ENCODE measurements at regions not wholly inside any gene's neighbourhood (a gene's known extent, or its start where the extent isn't known, plus 50 kb on each side); places are given as distances from the start of the nearest gene placed in this dataset.

DNA sequence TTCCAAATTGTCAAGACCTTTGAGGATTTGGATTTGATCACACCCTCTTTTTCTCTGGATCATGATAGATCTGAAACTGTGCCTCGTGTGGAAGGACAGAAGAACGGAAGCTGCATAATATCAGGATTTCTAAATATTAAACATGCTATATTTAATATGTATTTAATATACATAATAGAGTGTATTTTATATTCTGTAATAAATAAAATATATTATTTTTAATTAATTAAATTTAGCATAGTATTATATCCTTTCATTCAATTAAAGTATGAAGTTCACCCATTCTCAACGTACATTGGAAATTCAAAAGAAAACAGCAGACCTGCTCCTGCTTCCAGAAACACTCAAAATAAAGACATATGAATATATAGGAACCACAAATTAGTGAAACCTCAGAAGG, 70.6 kb upstream of the GLIS3 start:
- H3K4me2 ChIP-seq (ENCODE audit: low read length) = no peak overlapping the region
- H3K27ac ChIP-seq (ENCODE audit: low read length) = no peak overlapping the region
- no peaks in the 10 kb centered on the region for H4K20me1 ChIP-seq (ENCODE audit: insufficient read depth)
- H3K9me2 ChIP-seq (ENCODE audit: insufficient read depth, low read length) = no peaks in the 10 kb centered on the region
- H3K9ac ChIP-seq (ENCODE audit: low read length) = no peak overlapping the region
- H3K9me3 ChIP-seq (ENCODE audit: low read length) = no peaks in the 10 kb centered on the region
- no peaks in the 10 kb centered on the region for H3K79me2 ChIP-seq (replicated peaks; ENCODE audit: insufficient read depth, low read length)
- TF ChIP-seq EZH2 (IDR thresholded peaks at IDR 0.05; ENCODE audit: borderline replicate concordance, insufficient read depth, low read length, poor library complexity, severe bottlenecking) (no peak), MXI1 (conservative IDR thresholded peaks at IDR 0.05; ENCODE audit: poor library complexity, severe bottlenecking) (no peak), EP300 (conservative IDR thresholded peaks at IDR 0.05; ENCODE audit: poor library complexity, severe bottlenecking) (no peak), RAD21 (conservative IDR thresholded peaks at IDR 0.05) (no peak), TAF1 (IDR thresholded peaks at IDR 0.05; ENCODE audit: low read depth) (no peak), POLR2AphosphoS5 (IDR thresholded peaks at IDR 0.05) (no peak), SMC3 (conservative IDR thresholded peaks at IDR 0.05; ENCODE audit: poor library complexity) (no peak)
- TF ChIP-seq, protein P1, sequence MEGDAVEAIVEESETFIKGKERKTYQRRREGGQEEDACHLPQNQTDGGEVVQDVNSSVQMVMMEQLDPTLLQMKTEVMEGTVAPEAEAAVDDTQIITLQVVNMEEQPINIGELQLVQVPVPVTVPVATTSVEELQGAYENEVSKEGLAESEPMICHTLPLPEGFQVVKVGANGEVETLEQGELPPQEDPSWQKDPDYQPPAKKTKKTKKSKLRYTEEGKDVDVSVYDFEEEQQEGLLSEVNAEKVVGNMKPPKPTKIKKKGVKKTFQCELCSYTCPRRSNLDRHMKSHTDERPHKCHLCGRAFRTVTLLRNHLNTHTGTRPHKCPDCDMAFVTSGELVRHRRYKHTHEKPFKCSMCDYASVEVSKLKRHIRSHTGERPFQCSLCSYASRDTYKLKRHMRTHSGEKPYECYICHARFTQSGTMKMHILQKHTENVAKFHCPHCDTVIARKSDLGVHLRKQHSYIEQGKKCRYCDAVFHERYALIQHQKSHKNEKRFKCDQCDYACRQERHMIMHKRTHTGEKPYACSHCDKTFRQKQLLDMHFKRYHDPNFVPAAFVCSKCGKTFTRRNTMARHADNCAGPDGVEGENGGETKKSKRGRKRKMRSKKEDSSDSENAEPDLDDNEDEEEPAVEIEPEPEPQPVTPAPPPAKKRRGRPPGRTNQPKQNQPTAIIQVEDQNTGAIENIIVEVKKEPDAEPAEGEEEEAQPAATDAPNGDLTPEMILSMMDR (IDR thresholded peaks at IDR 0.05; ENCODE audit: poor library complexity, severe bottlenecking) = no peak
- TF ChIP-seq, protein P2, sequence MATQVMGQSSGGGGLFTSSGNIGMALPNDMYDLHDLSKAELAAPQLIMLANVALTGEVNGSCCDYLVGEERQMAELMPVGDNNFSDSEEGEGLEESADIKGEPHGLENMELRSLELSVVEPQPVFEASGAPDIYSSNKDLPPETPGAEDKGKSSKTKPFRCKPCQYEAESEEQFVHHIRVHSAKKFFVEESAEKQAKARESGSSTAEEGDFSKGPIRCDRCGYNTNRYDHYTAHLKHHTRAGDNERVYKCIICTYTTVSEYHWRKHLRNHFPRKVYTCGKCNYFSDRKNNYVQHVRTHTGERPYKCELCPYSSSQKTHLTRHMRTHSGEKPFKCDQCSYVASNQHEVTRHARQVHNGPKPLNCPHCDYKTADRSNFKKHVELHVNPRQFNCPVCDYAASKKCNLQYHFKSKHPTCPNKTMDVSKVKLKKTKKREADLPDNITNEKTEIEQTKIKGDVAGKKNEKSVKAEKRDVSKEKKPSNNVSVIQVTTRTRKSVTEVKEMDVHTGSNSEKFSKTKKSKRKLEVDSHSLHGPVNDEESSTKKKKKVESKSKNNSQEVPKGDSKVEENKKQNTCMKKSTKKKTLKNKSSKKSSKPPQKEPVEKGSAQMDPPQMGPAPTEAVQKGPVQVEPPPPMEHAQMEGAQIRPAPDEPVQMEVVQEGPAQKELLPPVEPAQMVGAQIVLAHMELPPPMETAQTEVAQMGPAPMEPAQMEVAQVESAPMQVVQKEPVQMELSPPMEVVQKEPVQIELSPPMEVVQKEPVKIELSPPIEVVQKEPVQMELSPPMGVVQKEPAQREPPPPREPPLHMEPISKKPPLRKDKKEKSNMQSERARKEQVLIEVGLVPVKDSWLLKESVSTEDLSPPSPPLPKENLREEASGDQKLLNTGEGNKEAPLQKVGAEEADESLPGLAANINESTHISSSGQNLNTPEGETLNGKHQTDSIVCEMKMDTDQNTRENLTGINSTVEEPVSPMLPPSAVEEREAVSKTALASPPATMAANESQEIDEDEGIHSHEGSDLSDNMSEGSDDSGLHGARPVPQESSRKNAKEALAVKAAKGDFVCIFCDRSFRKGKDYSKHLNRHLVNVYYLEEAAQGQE (IDR thresholded peaks at IDR 0.05; ENCODE audit: borderline replicate concordance) = no peak
- no peaks in the 10 kb centered on the region for H3K36me3 ChIP-seq (ENCODE audit: insufficient read depth, low read length)
- H3K4me3 ChIP-seq (ENCODE audit: low read length) = no peak overlapping the region
- no peak overlapping the region for H2AFZ ChIP-seq (ENCODE audit: low read depth, low read length)
- H3F3A ChIP-seq (ENCODE audit: insufficient read depth, low read length, poor library complexity, severe bottlenecking) = no peaks in the 10 kb centered on the region
- no peaks in the 10 kb centered on the region for H3K27me3 ChIP-seq (ENCODE audit: insufficient read depth, low read depth, low read length)

DNA sequence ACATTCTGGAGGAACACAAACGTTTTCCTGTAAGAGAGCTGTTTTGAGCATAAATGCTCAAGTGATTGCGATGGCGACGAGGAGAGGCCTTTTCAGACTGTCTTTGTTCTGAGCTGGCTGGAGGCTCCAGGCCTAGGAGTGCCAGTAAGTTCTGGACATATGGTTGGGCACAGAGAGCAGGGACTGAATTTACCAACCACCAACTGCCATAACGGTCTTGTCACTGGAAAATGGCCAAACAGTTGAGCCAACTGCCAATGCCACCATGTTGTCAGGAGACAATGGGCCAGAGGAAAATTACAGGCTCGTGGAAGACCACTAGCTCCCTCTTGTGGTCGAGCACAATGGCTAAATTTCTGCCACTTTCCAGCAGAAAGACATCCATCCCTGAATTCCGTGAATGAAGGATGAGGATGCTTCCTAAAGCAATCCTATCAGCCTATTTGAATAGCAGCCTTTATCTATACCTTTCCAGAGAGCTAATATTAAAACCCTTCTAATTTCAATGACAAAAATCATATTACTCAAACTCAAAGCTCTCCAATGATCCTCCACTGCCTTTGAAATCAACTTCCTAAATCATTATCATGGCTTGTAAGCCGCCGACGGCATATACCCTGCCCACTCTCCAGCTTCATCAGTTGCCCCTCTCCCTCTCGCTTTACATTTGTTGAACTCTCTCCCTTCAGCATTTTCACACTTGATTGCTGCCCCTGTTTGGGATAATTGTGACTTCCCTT, 66.9 kb upstream of the GLIS3 start:
- no peaks in the 10 kb centered on the region for H3K9me2 ChIP-seq (ENCODE audit: insufficient read depth, low read length)
- H3K4me3 ChIP-seq (ENCODE audit: low read length) = no peak overlapping the region
- no peaks in the 10 kb centered on the region for H3F3A ChIP-seq (ENCODE audit: insufficient read depth, low read length, poor library complexity, severe bottlenecking)
- no peaks in the 10 kb centered on the region for H3K27me3 ChIP-seq (ENCODE audit: insufficient read depth, low read depth, low read length)
- H4K20me1 ChIP-seq (ENCODE audit: insufficient read depth) = no peaks in the 10 kb centered on the region
- H3K9me3 ChIP-seq (ENCODE audit: low read length) = no peaks in the 10 kb centered on the region
- TF ChIP-seq, protein P1 (IDR thresholded peaks at IDR 0.05; ENCODE audit: poor library complexity, severe bottlenecking) = peak; percentile 40
- peak; percentile 50 for TF ChIP-seq RAD21 (conservative IDR thresholded peaks at IDR 0.05)
- TF ChIP-seq SMC3 (conservative IDR thresholded peaks at IDR 0.05; ENCODE audit: poor library complexity) = peak; percentile 41
- no peak for TF ChIP-seq MXI1 (conservative IDR thresholded peaks at IDR 0.05; ENCODE audit: poor library complexity, severe bottlenecking)
- H3K36me3 ChIP-seq (ENCODE audit: insufficient read depth, low read length) = no peaks in the 10 kb centered on the region
- H3K27ac ChIP-seq (ENCODE audit: low read length) = no peak overlapping the region
- no peak overlapping the region for H3K4me2 ChIP-seq (ENCODE audit: low read length)
- no peak overlapping the region for H2AFZ ChIP-seq (ENCODE audit: low read depth, low read length)
- no peak overlapping the region for H3K9ac ChIP-seq (ENCODE audit: low read length)
- H3K79me2 ChIP-seq (replicated peaks; ENCODE audit: insufficient read depth, low read length) = no peaks in the 10 kb centered on the region

All from neural cell (in vitro differentiated cells).